HepG2 (cell line): ENCODE measurements at regions not wholly inside any gene's neighbourhood (a gene's known extent, or its start where the extent isn't known, plus 50 kb on each side); places are given as distances from the start of the nearest gene placed in this dataset.
A peak's percentile ranks its signal among the peaks of the same experiment; 100 is the strongest.

ENCODE experiments used
- ATAC-seq: fragments of 200-7000 bp; cut with Tn5 transposase; 3 replicates; pipeline ENCODE4 v1.9.1; 2020; ENCODE audit warnings: mild to moderate bottlenecking, moderate library complexity
- BruUV-seq: library from RNA; stranded (reverse); fragments of 400-500 nt; replicated peaks from 2 replicates; lab custom pipeline; 2021; lab: Mats Ljungman, UMichigan
- CTCF ChIA-PET: fragments of 300-600 bp; formaldehyde crosslinking; extraction: SDS; loops from one replicate; lab custom pipeline; 2021; ENCODE audit warnings: low total read pairs, inconsistent platforms, low intra/inter-chr PET ratio; lab: Yijun Ruan, JAX
- POLR2A ChIA-PET: fragments of 350-600 bp; sonication (Branson Sonifier 250); formaldehyde crosslinking; loops from one replicate; lab custom pipeline; 2020; ENCODE audit warnings: antibody characterized with exemption, inconsistent platforms; lab: Yijun Ruan, JAX
- DNase-seq: peaks from one replicate; pipeline ENCODE4 v3.0.0-alpha.2; 2015; ENCODE audit warnings: low spot score
- FAIRE-seq: peaks from 3 replicates; lab custom pipeline; 2011; peaks lifted over from hg19 to GRCh38; lab: Jason Lieb, UNC
- H2AFZ ChIP-seq: one replicate; pipeline ENCODE4 v1.6.1; 2011; ENCODE audit warnings: low read length, inconsistent platforms
- H3K27ac ChIP-seq: fragments of 300-600 bp; 3 replicates; pipeline ENCODE4 v1.8.0; 2011; ENCODE audit warnings: mixed run types, mild to moderate bottlenecking, mixed read lengths, low read length, inconsistent platforms; ENCODE audit not compliant: insufficient read depth; ENCODE audit errors: extremely low read length
- H3K27me3 ChIP-seq, 2 experiments: fragments of 200-600 bp in 1 of 2; 2 replicates in 1 of 2; 3 replicates in 1 of 2; pipeline versions ENCODE4 v1.6.0 to v1.8.0; 2011; ENCODE audit warnings: low read length in 2 of 2, mild to moderate bottlenecking in 2 of 2, moderate library complexity in 2 of 2, inconsistent platforms in 1 of 2; ENCODE audit not compliant: insufficient read depth in 2 of 2, control insufficient read depth in 1 of 2
- H3K36me3 ChIP-seq, 2 experiments: fragments of 200-600 bp in 1 of 2; replicated peaks in 1 of 2; 2 replicates in 1 of 2; 3 replicates in 1 of 2; pipeline versions ENCODE4 v1.5.1 to v1.8.0; 2011; ENCODE audit warnings: low read length in 2 of 2, inconsistent platforms in 1 of 2; ENCODE audit not compliant: insufficient read depth in 2 of 2, control insufficient read depth in 1 of 2
- H3K4me1 ChIP-seq: 2 replicates; pipeline ENCODE4 v1.5.1; 2012; ENCODE audit warnings: low read length, inconsistent platforms; ENCODE audit not compliant: insufficient read depth
- H3K4me2 ChIP-seq: 2 replicates; pipeline ENCODE4 v1.6.0; 2011; ENCODE audit warnings: low read depth, low read length, inconsistent platforms
- H3K4me3 ChIP-seq, 3 experiments: fragments of 200-600 bp in 1 of 3; sonication (generic), shearing (Covaris generic) in 1 of 3; replicated peaks in 1 of 3; 2 replicates each; pipeline ENCODE4 v1.5.1; 2011 to 2016; ENCODE audit warnings: low read length in 3 of 3, inconsistent platforms in 2 of 3, low read depth in 2 of 3, mild to moderate bottlenecking in 2 of 3, control low read depth in 1 of 3, mixed read lengths in 1 of 3; ENCODE audit not compliant: insufficient read depth in 1 of 3
- H3K79me2 ChIP-seq: one replicate; pipeline ENCODE4 v1.6.1; 2011; ENCODE audit warnings: low read length, inconsistent platforms; ENCODE audit not compliant: insufficient read depth
- H3K9ac ChIP-seq: 2 replicates; pipeline ENCODE4 v1.6.0; 2011; ENCODE audit warnings: mild to moderate bottlenecking, low read depth, low read length, inconsistent platforms; ENCODE audit not compliant: insufficient read depth
- H3K9me3 ChIP-seq: 2 replicates; pipeline ENCODE4 v1.5.1; 2012; ENCODE audit warnings: mild to moderate bottlenecking, low read length
- H4K20me1 ChIP-seq: 2 replicates; pipeline ENCODE4 v1.6.0; 2011; ENCODE audit warnings: inconsistent platforms, mild to moderate bottlenecking, low read length, moderate library complexity; ENCODE audit not compliant: insufficient read depth
- ARNT2 ChIP-seq: sonication (generic); formaldehyde crosslinking; IDR thresholded peaks from 2 replicates; pipeline ENCODE4 v1.8.0; 2022; ENCODE audit warnings: mild to moderate bottlenecking, low read depth, missing genetic modification reagents, moderate library complexity
- CTCF ChIP-seq: sonication (generic); formaldehyde crosslinking; IDR thresholded peaks from 2 replicates; pipeline ENCODE4 v1.5.0; 2020; ENCODE audit warnings: mild to moderate bottlenecking, missing genetic modification reagents, moderate library complexity
- DR1 ChIP-seq: sonication (generic); formaldehyde crosslinking; IDR thresholded peaks from 2 replicates; pipeline ENCODE4 v1.8.0; 2021; ENCODE audit warnings: mild to moderate bottlenecking, missing genetic modification reagents, inconsistent platforms
- KAT2B ChIP-seq: fragments of 150-350 bp; IDR thresholded peaks from 2 replicates; pipeline ENCODE4 v1.6.1; 2014; ENCODE audit warnings: low read depth, low read length, borderline replicate concordance
- NR2F1 ChIP-seq, 2 experiments: fragments of 450-650 bp in 1 of 2; formaldehyde crosslinking in 1 of 2; IDR thresholded peaks; 2 replicates each; pipeline versions ENCODE4 v1.5.0 to v1.6.1; 2016 to 2020; ENCODE audit warnings: mild to moderate bottlenecking in 1 of 2, missing compliant biosample characterization in 1 of 2, missing genetic modification reagents in 1 of 2, moderate library complexity in 1 of 2
- SAP130 ChIP-seq: IDR thresholded peaks from 2 replicates; pipeline ENCODE4 v1.6.1; 2016; ENCODE audit warnings: low read depth
- ZFP91 ChIP-seq: sonication (generic); formaldehyde crosslinking; IDR thresholded peaks from 2 replicates; pipeline ENCODE4 v1.9.0; 2022; ENCODE audit warnings: missing genetic modification reagents, mild to moderate bottlenecking, borderline replicate concordance
- ZSCAN22 ChIP-seq: sonication (generic); formaldehyde crosslinking; IDR thresholded peaks from 2 replicates; pipeline ENCODE4 v1.4.0; 2020; ENCODE audit warnings: mild to moderate bottlenecking, missing genetic modification reagents
- WGBS: methylation state at CpG from one replicate; pipeline ENCODE4 v1.1.6; 2017; ENCODE audit warnings: low lambda C conversion rate; 5-methylcytosine and 5-hydroxymethylcytosine counted together
- in situ Hi-C: cut with HindIII; loops from 2 replicates; pipeline ENCODE4 v1.10.0; 2017; ENCODE audit warnings: low pct_unique_long_range_greater_than_20kb; ENCODE audit not compliant: extremely low pct_ligation_motif_present
- intact Hi-C: fragments of 100-400 bp; cut with micrococcal nuclease; formaldehyde crosslinking; loops from one replicate; pipeline ENCODE4 v1.10.0; 2022; ENCODE audit not compliant: unreplicated experiment
- TF ChIP-seq, protein P1 (sequence below): sonication (generic); formaldehyde crosslinking; IDR thresholded peaks from 2 replicates; pipeline ENCODE4; 2020; ENCODE audit warnings: missing genetic modification reagents, mild to moderate bottlenecking, borderline replicate concordance

DNA sequence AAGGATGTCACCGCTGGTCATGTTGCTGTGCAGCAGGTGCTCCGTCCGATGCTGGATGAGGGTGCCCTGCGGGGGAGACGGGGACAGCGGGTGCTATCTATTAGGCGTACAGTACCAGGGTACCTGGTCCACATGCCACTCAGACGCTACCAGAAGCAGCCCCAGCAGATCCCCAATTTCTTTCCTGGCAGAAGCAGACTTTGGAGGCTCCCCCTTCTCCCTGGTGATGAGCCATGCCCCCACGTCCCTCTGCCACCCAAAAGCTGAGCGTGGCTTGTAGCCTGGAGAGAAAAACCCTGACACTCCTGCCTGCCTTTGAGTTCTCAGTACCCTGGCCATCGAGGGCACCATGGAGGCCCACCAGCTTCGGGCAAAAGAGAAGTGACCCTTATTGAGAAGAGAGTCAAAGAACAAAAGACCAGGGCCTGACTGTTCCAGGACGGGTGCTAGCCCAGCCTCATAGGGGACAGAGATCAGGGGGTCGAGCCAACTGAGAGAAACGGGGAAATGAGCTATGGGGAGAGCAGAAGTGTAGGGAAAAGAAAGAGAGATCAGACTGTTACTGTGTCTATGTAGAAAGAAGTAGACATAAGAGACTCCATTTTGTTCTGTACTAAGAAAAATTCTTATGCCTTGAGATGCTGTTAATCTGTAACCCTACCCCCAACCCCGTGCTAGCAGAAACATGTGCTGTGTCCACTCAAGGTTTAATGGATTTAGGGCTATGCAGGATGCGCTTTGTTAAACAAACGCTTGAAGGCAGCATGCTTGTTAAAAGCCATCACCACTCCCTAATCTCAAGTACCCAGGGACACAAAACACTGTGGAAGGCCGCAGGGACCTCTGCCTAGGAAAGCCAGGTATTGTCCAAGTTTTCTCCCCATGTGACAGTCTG lies 62.0 kb upstream of the ZNF354B start:
- ATAC-seq (no peak), FAIRE-seq (no peak), DNase-seq (no peak)
- Histone ChIP-seq H4K20me1 (no peaks in the 10 kb centered on the region), H3K4me3 (no peak overlapping the region), H3K9ac (no peak overlapping the region), H3K4me1 (no peaks in the 10 kb centered on the region), H3K27me3 (peaks cover 0 to 12% of the 10 kb centered on the region in 2 experiments; a peak in 2 of 5 replicates), H3K79me2 (no peaks in the 10 kb centered on the region), H3K9me3 (no peaks in the 10 kb centered on the region), H3K4me2 (no peak overlapping the region), H3K27ac (no peak overlapping the region), H3K36me3 (no peaks in the 10 kb centered on the region), H2AFZ (no peak overlapping the region)
- in situ Hi-C loops (no loop called here), intact Hi-C loops (no loop called here)
- ChIA-PET CTCF (no interaction called here), POLR2A (no interaction called here)
- TF ChIP-seq DR1, result no peak
- WGBS, result 28% methylated on average over 13 of the region's 19 CpGs
- BruUV-seq, result no TSS peak

GRCh38 chr5:178797101-178797521 lies 62.6 kb upstream of the ZNF354B start:
- ChIA-PET CTCF (no interaction called here), POLR2A (no interaction called here)
- Histone ChIP-seq H3K27ac (no peak overlapping the region), H3K4me3 (no peak overlapping the region), H3K4me2 (no peak overlapping the region), H3K9ac (no peak overlapping the region), H4K20me1 (no peaks in the 10 kb centered on the region), H2AFZ (no peak overlapping the region), H3K79me2 (no peaks in the 10 kb centered on the region), H3K36me3 (no peaks in the 10 kb centered on the region), H3K27me3 (peaks cover 0 to 12% of the 10 kb centered on the region in 2 experiments; a peak in 2 of 5 replicates), H3K4me1 (no peaks in the 10 kb centered on the region), H3K9me3 (no peaks in the 10 kb centered on the region)
- intact Hi-C loops, result no loop called here
- BruUV-seq, result no TSS peak
- TF ChIP-seq, protein P1, sequence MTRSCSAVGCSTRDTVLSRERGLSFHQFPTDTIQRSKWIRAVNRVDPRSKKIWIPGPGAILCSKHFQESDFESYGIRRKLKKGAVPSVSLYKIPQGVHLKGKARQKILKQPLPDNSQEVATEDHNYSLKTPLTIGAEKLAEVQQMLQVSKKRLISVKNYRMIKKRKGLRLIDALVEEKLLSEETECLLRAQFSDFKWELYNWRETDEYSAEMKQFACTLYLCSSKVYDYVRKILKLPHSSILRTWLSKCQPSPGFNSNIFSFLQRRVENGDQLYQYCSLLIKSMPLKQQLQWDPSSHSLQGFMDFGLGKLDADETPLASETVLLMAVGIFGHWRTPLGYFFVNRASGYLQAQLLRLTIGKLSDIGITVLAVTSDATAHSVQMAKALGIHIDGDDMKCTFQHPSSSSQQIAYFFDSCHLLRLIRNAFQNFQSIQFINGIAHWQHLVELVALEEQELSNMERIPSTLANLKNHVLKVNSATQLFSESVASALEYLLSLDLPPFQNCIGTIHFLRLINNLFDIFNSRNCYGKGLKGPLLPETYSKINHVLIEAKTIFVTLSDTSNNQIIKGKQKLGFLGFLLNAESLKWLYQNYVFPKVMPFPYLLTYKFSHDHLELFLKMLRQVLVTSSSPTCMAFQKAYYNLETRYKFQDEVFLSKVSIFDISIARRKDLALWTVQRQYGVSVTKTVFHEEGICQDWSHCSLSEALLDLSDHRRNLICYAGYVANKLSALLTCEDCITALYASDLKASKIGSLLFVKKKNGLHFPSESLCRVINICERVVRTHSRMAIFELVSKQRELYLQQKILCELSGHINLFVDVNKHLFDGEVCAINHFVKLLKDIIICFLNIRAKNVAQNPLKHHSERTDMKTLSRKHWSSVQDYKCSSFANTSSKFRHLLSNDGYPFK (CRISPR knock-in tag), result no peak
- TF ChIP-seq CTCF (CRISPR knock-in tag) (no peak), NR2F1 (CRISPR knock-in tag; IDR thresholded peaks at IDR 0.05) (no peak), SAP130 (CRISPR knock-in tag) (no peak), KAT2B (no peak), ARNT2 (CRISPR knock-in tag) (no peak), ZFP91 (CRISPR knock-in tag) (no peak), ZSCAN22 (no peak)
- no CpG with 5 or more reads among the region's 12 CpGs for WGBS
- in situ Hi-C loops, result no loop called here
- DNase-seq, result no peak
- ATAC-seq, result peak; percentile 25; the same call in 2 of the 3 replicates
- FAIRE-seq, result no peak
